ENCODE measurements at regions not wholly inside any gene's neighbourhood (a gene's known extent, or its start where the extent isn't known, plus 50 kb on each side); places are given as distances from the start of the nearest gene placed in this dataset.

GRCh38 chr2:103252781-103253180, 490.9 kb downstream of the TMEM182 start:
- no peak overlapping the region for H3K4me3 ChIP-seq (ENCODE audit: control insufficient read depth, low read depth, low read length)
- no peak for DNase-seq (ENCODE audit: low read depth)
- no peak for TF ChIP-seq CTCF (conservative IDR thresholded peaks at IDR 0.05; ENCODE audit: control insufficient read depth, insufficient read depth, low read depth, low read length)

GRCh38 chr2:103254611-103255010, 492.8 kb downstream of the TMEM182 start:
- no peak overlapping the region for H3K4me3 ChIP-seq (ENCODE audit: control insufficient read depth, low read depth, low read length)
- no peak for TF ChIP-seq CTCF (conservative IDR thresholded peaks at IDR 0.05; ENCODE audit: control insufficient read depth, insufficient read depth, low read depth, low read length)
- no peak for DNase-seq (ENCODE audit: low read depth)

GRCh38 chr2:103264058-103264768, 502.4 kb downstream of the TMEM182 start:
- TF ChIP-seq CTCF (conservative IDR thresholded peaks at IDR 0.05; ENCODE audit: control insufficient read depth, insufficient read depth, low read depth, low read length): no peak
- no peak for DNase-seq (ENCODE audit: low read depth)

GRCh38 chr2:103265521-103265920, 503.7 kb downstream of the TMEM182 start:
- TF ChIP-seq CTCF (conservative IDR thresholded peaks at IDR 0.05; ENCODE audit: control insufficient read depth, insufficient read depth, low read depth, low read length): no peak
- DNase-seq (ENCODE audit: low read depth): no peak
- H3K4me3 ChIP-seq (ENCODE audit: control insufficient read depth, low read depth, low read length): no peak overlapping the region

More at GRCh38 chr2:103264058-103264768, 502.4 kb downstream of the TMEM182 start:
- H3K4me3 ChIP-seq (ENCODE audit: control insufficient read depth, low read depth, low read length): no peak overlapping the region

GRCh38 chr2:103268841-103269498, 507.1 kb downstream of the TMEM182 start:
- no peak for TF ChIP-seq CTCF (conservative IDR thresholded peaks at IDR 0.05; ENCODE audit: control insufficient read depth, insufficient read depth, low read depth, low read length)
- DNase-seq (ENCODE audit: low read depth): no peak

GRCh38 chr2:103276869-103277268, 515.0 kb downstream of the TMEM182 start:
- no peak for TF ChIP-seq CTCF (conservative IDR thresholded peaks at IDR 0.05; ENCODE audit: control insufficient read depth, insufficient read depth, low read depth, low read length)
- no peak overlapping the region for H3K4me3 ChIP-seq (ENCODE audit: control insufficient read depth, low read depth, low read length)
- no peak for DNase-seq (ENCODE audit: low read depth)

More at GRCh38 chr2:103268841-103269498, 507.1 kb downstream of the TMEM182 start:
- H3K4me3 ChIP-seq (ENCODE audit: control insufficient read depth, low read depth, low read length): no peak overlapping the region
